C4-2B (cell line): ENCODE measurements at regions not wholly inside any gene's neighbourhood (a gene's known extent, or its start where the extent isn't known, plus 50 kb on each side); places are given as distances from the start of the nearest gene placed in this dataset.

ENCODE experiments used
- CTCF ChIP-seq: fragments of 450-650 bp; conservative IDR thresholded peaks from 2 replicates; pipeline ENCODE4 v1.5.1; 2017; ENCODE audit warnings: mild to moderate bottlenecking
- ZFX ChIP-seq: fragments of 450-650 bp; IDR thresholded peaks from 2 replicates; pipeline ENCODE4 v1.6.1; 2017

DNA sequence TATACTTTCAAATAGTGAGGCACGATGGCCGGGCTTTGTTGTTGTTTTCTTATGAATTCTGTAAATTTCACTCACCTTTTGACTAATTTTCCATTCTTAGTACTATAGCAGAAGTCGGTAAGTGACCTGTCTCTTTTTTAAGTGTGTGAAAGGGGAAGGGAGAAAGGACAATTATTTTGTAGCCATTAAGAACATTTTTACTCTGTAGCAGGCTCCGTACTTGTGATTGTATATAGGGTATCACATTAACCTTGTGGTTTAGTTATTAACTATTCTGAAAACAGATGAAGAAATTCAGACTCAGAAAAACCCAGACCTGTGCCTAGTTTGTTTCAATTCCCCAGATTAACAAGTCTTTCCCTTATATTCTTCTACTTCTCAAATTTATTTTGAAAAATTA lies 78.7 kb downstream of the CASP12 start:
- no peak for TF ChIP-seq CTCF
- TF ChIP-seq ZFX = no peak
